ENCODE measurements at regions not wholly inside any gene's neighbourhood (a gene's known extent, or its start where the extent isn't known, plus 50 kb on each side); places are given as distances from the start of the nearest gene placed in this dataset.

GRCh38 chrX:2550328-2551020 is 49.7 kb upstream of the DHRSX start:
- TF ChIP-seq CTCF (IDR thresholded peaks at IDR 0.05; ENCODE audit: low read depth, low read length, poor library complexity, severe bottlenecking) = no peak
- no peak for TF ChIP-seq EZH2phosphoT487 (IDR thresholded peaks at IDR 0.05; ENCODE audit: borderline replicate concordance, low read length)

Data from DOHH2 (cell line).